GM12892 (cell line): ENCODE measurements at regions not wholly inside any gene's neighbourhood (a gene's known extent, or its start where the extent isn't known, plus 50 kb on each side); places are given as distances from the start of the nearest gene placed in this dataset.
"Not testable (repeated sequence)": the region's sequence is repeated elsewhere in the genome, so short reads cannot be mapped to it uniquely, and the experiment has no call there.

Experiments used
- DNase-seq: peaks from one replicate; pipeline ENCODE4 v3.0.0; 2011; ENCODE audit not compliant: insufficient read length
- FAIRE-seq: peaks from 2 replicates; lab custom pipeline; 2011; peaks lifted over from hg19 to GRCh38; lab: Jason Lieb, UNC
- POLR2A ChIP-seq: IDR thresholded peaks from 2 replicates; pipeline ENCODE4 v1.6.1; 2011; ENCODE audit warnings: low read depth, low read length, control low read depth
- POLR2AphosphoS5 ChIP-seq: IDR thresholded peaks from 2 replicates; pipeline ENCODE4 v1.6.1; 2011; ENCODE audit warnings: low read depth, low read length, control low read depth
- TAF1 ChIP-seq: IDR thresholded peaks from 2 replicates; pipeline ENCODE4 v1.6.1; 2011; ENCODE audit warnings: low read depth, mild to moderate bottlenecking, control low read depth, low read length, borderline replicate concordance

- FAIRE-seq (no peak), DNase-seq (no peak)
- TF ChIP-seq POLR2A (no peak), TAF1 (no peak)
These were observed 466.3 kb downstream of the GUCY1A2 start for GRCh38 chr11:106551744-106552673.

DNA sequence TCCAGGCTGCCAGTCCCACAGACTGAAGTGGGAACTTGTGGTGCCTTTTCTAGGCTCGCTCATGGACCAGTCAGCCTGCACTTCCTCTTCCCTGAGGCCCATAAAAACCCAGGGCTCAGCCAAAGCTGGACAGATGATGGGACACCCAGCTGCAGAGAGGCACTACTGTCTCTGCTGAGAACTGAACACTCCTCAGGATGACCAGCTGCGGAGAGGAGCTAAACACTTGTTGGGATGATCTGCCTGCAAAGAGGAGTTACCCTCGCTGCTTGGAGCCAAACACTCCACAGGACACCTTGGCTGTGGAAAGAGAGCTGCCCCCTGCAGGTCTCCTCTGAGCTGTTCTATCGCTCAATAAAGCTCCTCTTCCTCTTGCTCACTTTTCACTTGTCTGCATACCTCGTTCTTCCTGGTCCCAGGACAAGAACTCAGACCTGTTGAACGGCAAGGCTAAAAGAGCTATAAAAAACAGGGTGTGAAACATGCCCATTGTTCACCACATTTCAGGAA, 465.5 kb downstream of the GUCY1A2 start:
- TF ChIP-seq TAF1 (no peak), POLR2A (no peak), POLR2AphosphoS5 (no peak)
- FAIRE-seq (no peak), DNase-seq (no peak)

GRCh38 chr11:106553304-106553703, 465.0 kb downstream of the GUCY1A2 start:
- DNase-seq (no peak), FAIRE-seq (no peak)
- TF ChIP-seq TAF1: no peak
- TF ChIP-seq POLR2AphosphoS5: no peak
- no peak for TF ChIP-seq POLR2A

GRCh38 chr11:106555566-106556250, 462.6 kb downstream of the GUCY1A2 start:
- not testable (repeated sequence) for DNase-seq, FAIRE-seq

DNA sequence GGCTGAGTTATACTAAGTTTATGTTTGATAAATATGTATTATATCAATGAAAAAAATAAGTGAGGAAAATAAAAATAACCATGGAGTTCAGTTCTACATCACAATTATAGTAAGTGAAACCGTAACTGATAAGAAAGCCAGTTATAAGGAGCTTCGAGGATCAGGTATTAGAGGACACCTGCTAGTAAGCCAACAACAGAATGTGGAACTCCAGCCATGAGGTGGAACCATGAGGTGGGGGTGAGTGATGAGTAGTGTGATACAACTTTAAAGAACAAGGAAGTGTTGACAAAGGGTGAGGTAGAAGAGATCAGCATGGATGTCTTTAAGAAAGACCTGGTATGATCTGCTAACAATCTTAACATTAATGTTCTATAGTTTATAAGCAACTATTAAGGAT, 452.9 kb downstream of the GUCY1A2 start:
- no peak for TF ChIP-seq TAF1
- no peak for TF ChIP-seq POLR2A
- no peak for TF ChIP-seq POLR2AphosphoS5
- DNase-seq (no peak), FAIRE-seq (no peak)

DNA sequence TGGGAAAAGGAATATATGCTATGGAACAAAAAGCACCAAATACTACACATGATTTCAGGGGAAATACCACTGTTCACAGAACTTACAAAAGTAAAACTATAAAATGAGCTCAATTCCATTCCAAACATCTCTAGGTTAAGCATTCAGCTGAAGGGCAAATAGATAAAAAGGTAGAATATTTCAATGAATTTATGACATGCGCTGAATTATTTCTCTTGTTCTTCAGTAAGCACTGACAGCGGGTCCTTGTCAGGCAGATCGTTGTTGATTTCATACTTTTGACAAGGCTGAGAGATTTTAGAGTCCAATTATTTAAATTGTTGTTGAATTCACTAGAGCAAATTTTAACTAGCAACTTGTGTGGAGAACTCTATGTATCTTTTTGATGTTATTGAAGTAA, 449.6 kb downstream of the GUCY1A2 start:
- TF ChIP-seq POLR2A: no peak
- no peak for TF ChIP-seq TAF1
- FAIRE-seq (no peak), DNase-seq (no peak)

DNA sequence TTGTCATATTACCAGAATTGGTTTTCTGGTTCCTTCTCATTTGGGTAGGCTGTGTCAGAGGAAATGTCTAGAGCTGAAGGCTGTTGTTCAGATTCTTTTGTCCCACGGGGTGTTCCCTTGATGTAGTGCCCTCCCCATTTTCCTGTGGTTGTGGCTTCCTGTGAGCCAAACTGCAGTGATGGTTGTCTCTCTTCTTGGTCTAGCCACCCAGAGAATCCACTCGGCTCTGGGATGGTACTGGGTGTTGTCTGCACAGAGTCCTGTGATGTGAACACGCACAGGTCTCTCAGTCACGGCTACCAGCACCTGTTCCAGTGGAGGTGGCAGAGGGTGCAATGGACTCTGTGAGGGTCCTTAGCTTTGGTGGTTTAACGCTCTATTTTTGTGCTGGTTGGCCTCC, 440.9 kb downstream of the GUCY1A2 start:
- DNase-seq, FAIRE-seq: not testable (repeated sequence)

- FAIRE-seq (no peak), DNase-seq (no peak)
- TF ChIP-seq TAF1 (no peak), POLR2A (no peak), POLR2AphosphoS5 (no peak)
These were observed 436.9 kb downstream of the GUCY1A2 start for GRCh38 chr11:106581399-106581798.

- DNase-seq: no peak
- TF ChIP-seq TAF1: no peak
- no peak for FAIRE-seq
These were observed 433.2 kb downstream of the GUCY1A2 start for GRCh38 chr11:106585061-106585460.

DNA sequence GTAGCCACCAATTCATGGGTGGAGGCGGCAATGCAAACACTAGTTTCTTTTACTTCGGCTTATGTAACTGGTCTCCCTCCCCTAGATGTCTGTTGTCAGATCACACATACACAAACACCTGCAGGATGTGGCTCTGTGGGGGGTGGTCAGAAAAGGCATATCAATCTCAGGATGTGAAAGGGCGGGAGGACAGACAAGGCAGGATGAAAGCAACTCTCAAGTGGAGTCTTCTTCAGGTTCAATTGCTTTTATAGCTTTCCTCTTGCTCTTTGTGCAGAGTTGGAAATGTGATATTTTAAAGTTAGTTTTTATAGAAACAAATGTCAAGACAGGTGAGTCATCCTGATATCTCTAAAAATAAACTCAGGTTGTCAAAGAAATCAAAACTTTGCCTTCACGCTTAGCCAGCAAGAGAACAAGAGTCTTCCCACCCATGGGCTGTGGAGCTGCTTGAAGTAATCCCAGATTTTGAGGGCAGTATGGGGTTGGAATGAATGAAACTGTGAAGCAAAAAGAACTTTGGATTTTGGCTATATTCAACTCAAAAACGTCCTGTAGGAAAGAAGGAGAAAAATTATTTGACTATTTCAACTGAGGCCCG, 423.4 kb downstream of the GUCY1A2 start:
- no peak for DNase-seq
- no peak for TF ChIP-seq POLR2A

DNA sequence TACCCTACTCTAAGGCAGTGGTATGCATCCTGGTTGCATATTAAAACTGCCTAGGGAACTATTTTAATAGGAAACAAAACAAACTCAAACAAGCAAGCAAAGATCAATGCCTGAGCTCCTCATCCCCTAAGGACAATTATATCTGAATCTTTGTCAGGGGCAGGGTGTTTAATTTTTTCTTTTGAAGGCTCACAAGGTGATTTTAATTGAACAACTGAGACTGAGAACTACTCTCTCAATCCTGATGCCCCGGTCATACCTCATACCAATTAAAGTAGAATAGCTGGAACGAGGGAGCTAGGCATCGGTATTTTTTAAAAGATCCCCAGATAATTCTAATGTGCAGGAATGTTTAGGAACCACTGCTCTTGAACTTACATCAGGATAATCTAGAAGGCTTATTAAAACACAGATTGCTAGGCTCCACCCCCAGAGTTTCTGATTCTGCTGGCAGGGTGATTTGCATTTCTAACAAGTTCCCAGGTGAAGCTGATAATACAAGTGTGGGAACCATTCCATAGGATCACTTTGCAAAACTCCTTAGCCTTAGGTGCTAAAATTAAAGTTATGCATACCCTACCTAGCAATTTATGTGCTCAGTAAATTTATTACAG, 416.5 kb downstream of the GUCY1A2 start:
- FAIRE-seq: no peak
- no peak for TF ChIP-seq TAF1
- TF ChIP-seq POLR2AphosphoS5: no peak
- no peak for TF ChIP-seq POLR2A
- no peak for DNase-seq

More for the DNA sequence above, 423.4 kb downstream of the GUCY1A2 start:
- no peak for FAIRE-seq

- FAIRE-seq (no peak), DNase-seq (no peak)
- TF ChIP-seq TAF1 (no peak), POLR2AphosphoS5 (no peak), POLR2A (no peak)
These were observed 409.6 kb downstream of the GUCY1A2 start for GRCh38 chr11:106608677-106609076.
